OCI-M1 (cell line): ENCODE measurements at regions not wholly inside any gene's neighbourhood (a gene's known extent, or its start where the extent isn't known, plus 50 kb on each side); places are given as distances from the start of the nearest gene placed in this dataset.

Experiments
- DNase-seq: peaks from one replicate; lab custom pipeline; 2025; lab: John Stamatoyannopoulos, UW

GRCh38 chr12:75974323-75975187 lies 57.0 kb downstream of the PHLDA1 start:
- DNase-seq: peak; percentile 13

- no peak for DNase-seq
These were observed 60.3 kb downstream of the PHLDA1 start for GRCh38 chr12:75971253-75971652.

- DNase-seq: no peak
These were observed 61.3 kb downstream of the PHLDA1 start for GRCh38 chr12:75970310-75970709.

- DNase-seq: no peak
These were observed 61.8 kb downstream of the PHLDA1 start for GRCh38 chr12:75969768-75970167.

- no peak for DNase-seq
These were observed 65.9 kb downstream of the PHLDA1 start for GRCh38 chr12:75965661-75966060.

GRCh38 chr12:75964150-75964549 lies 67.4 kb downstream of the PHLDA1 start:
- DNase-seq: peak; percentile 86

GRCh38 chr12:75961878-75962277 lies 69.7 kb downstream of the PHLDA1 start:
- DNase-seq: no peak

GRCh38 chr12:75960954-75961661 lies 70.5 kb downstream of the PHLDA1 start:
- DNase-seq: no peak

- no peak for DNase-seq
These were observed 71.3 kb downstream of the PHLDA1 start for GRCh38 chr12:75960086-75960910.

GRCh38 chr12:75959506-75959905 lies 72.1 kb downstream of the PHLDA1 start:
- no peak for DNase-seq

GRCh38 chr12:75959060-75959459 lies 72.5 kb downstream of the PHLDA1 start:
- DNase-seq: no peak

GRCh38 chr12:75955251-75955650 lies 76.3 kb downstream of the PHLDA1 start:
- DNase-seq: no peak

GRCh38 chr12:75954749-75955148 lies 76.8 kb downstream of the PHLDA1 start:
- no peak for DNase-seq

GRCh38 chr12:75954041-75954440 lies 77.5 kb downstream of the PHLDA1 start:
- DNase-seq: peak; percentile 36

GRCh38 chr12:75953312-75953906 lies 78.2 kb downstream of the PHLDA1 start:
- DNase-seq: no peak

- peak; percentile 76 for DNase-seq
These were observed 79.9 kb downstream of the PHLDA1 start for GRCh38 chr12:75951399-75952278.

GRCh38 chr12:75947156-75947723 lies 84.3 kb downstream of the PHLDA1 start:
- no peak for DNase-seq

- no peak for DNase-seq
These were observed 86.0 kb downstream of the PHLDA1 start for GRCh38 chr12:75945581-75945980.

GRCh38 chr12:75944905-75945432 lies 86.6 kb downstream of the PHLDA1 start:
- no peak for DNase-seq
